GM13976 (cell line): ENCODE measurements at regions not wholly inside any gene's neighbourhood (a gene's known extent, or its start where the extent isn't known, plus 50 kb on each side); places are given as distances from the start of the nearest gene placed in this dataset.
"Not testable (repeated sequence)": the region's sequence is repeated elsewhere in the genome, so short reads cannot be mapped to it uniquely, and the experiment has no call there.

Source experiments
- DNase-seq: peaks from one replicate; pipeline ENCODE4 v3.0.0; 2012; ENCODE audit warnings: low spot score
- in situ Hi-C: fragments of 300-500 bp; cut with MboI; formaldehyde crosslinking; loops from one replicate; pipeline ENCODE4 v1.12.0; 2022; ENCODE audit warnings: low sequenced_read_pairs, mixed read lengths, inconsistent platforms; ENCODE audit not compliant: unreplicated experiment
- TF ChIP-seq, protein P1 (sequence below): IDR thresholded peaks from 2 replicates; pipeline ENCODE4 v1.5.1; 2012; ENCODE audit warnings: borderline replicate concordance, mild to moderate bottlenecking; ENCODE audit not compliant: insufficient read depth; ENCODE audit errors: extremely low read depth, missing control alignments, control extremely low read depth

DNA sequence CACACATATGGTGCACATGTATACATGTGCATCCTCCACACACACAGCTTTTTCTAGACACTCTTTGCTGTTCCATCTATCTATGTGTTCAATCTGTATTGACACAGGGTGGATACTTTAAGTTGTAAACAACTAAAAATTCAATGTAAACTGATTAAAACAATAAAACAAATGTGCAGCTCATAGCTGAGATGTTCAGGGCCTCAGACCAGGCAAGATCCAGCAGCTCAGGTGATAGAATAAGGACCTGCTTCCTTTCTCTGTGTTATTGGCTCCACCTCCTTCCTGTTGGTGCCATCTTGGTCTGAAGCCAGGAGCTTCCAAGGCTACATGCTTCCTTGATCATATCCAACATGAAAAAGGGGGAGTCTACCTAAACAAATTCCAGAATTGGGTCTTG lies 158.1 kb upstream of the RFLNA start:
- in situ Hi-C loops: no loop called here
- TF ChIP-seq, protein P1, sequence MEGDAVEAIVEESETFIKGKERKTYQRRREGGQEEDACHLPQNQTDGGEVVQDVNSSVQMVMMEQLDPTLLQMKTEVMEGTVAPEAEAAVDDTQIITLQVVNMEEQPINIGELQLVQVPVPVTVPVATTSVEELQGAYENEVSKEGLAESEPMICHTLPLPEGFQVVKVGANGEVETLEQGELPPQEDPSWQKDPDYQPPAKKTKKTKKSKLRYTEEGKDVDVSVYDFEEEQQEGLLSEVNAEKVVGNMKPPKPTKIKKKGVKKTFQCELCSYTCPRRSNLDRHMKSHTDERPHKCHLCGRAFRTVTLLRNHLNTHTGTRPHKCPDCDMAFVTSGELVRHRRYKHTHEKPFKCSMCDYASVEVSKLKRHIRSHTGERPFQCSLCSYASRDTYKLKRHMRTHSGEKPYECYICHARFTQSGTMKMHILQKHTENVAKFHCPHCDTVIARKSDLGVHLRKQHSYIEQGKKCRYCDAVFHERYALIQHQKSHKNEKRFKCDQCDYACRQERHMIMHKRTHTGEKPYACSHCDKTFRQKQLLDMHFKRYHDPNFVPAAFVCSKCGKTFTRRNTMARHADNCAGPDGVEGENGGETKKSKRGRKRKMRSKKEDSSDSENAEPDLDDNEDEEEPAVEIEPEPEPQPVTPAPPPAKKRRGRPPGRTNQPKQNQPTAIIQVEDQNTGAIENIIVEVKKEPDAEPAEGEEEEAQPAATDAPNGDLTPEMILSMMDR: no peak
- no peak for DNase-seq

DNA sequence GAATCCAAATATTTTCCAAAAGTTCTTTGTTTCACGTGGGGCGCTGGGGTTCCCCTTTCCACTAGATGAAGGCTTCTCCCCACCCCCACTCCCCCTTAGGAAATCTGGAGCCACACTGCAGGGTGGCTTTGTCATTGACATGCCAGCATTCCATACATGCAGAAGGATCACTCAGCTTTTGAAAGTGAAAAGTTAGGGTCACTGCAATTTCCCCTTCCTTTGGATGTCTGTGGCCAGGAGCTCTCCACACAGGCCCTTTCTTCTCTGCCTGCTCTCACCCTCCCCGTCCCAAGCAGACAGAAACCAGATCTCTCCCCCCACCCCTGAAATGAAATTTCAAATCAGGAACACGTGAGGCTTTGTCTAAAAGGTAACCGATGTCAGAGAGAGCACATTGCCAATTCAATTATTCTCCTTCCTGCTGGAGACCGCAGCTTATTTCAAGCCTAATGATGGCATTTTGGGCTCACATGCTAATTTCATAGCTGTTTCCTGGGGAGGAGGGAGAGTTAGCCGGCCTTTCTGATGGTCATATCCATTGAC lies 153.9 kb upstream of the RFLNA start:
- TF ChIP-seq, protein P1: no peak
- in situ Hi-C loops: no loop called here
- no peak for DNase-seq

DNA sequence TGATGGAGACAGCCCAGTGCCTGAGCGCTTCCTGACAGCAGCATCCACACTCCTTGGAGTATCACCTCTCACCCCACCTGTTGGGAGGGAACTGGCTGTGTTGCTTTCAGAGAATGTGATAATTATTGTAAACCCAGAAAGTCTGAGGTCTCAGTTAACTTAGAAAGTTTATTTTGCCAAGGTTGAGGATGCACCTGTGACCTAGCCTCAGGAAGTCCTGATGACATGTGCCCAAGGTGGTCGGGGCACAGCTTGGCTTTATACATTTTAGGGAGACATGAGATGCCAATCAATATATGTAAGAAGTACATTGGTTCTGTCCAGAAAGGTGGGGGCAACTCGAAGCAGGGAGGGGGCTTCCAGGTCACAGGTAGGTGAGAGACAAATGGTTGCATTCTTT lies 153.3 kb upstream of the RFLNA start:
- DNase-seq, in situ Hi-C loops: not testable (repeated sequence)

DNA sequence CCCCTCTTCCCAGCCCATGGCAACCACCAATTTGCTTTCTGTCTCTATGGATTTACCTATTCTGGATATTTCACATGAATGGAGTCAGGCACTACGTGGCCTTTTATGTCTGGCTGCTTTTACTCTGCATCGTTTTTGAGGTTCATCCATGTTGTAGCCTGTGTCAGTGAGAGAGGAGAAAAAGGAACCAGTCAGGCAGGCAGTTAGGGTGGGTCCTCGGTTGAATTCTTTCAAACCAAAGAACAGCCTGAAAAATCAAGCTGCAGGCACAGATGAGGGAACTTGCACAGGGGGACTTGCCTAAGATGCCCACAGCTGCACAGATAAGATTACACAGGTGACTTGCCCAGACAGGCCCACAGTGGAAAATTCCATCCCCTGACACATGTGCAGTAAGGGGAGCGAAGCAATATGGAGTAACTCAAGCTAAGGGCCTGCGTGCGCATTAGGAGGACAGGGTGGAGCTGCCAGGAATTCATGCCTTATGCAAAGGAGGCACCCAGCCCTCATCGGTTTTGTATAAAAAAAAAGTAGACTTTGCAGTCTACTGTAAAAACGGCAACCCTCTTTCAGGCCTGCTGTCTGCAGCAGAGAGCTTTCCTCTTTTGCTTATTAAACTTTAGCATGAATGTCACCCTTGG lies 152.4 kb upstream of the RFLNA start:
- in situ Hi-C loops: no loop called here
- DNase-seq: no peak
- TF ChIP-seq, protein P1: no peak

DNA sequence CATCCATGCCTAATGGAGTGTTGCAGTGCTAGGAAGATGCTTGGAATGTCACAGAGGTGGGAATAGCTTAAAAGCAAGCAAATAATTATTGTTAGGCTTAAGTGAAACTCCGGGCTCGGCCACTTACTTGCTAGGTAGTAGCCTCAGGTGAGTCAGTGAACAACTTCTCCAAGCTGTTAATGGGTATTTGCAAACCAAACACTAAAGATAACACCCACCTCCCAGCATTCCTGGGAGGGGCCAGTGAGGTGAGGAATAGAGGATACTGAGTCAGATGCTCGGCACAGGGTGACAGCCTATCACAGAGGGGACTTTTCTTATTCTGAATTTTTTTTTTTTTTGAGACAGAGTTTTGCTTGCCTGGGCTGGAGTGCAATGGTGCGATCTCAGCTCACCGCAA lies 151.2 kb upstream of the RFLNA start:
- TF ChIP-seq, protein P1: no peak
- in situ Hi-C loops: no loop called here
- DNase-seq: no peak

DNA sequence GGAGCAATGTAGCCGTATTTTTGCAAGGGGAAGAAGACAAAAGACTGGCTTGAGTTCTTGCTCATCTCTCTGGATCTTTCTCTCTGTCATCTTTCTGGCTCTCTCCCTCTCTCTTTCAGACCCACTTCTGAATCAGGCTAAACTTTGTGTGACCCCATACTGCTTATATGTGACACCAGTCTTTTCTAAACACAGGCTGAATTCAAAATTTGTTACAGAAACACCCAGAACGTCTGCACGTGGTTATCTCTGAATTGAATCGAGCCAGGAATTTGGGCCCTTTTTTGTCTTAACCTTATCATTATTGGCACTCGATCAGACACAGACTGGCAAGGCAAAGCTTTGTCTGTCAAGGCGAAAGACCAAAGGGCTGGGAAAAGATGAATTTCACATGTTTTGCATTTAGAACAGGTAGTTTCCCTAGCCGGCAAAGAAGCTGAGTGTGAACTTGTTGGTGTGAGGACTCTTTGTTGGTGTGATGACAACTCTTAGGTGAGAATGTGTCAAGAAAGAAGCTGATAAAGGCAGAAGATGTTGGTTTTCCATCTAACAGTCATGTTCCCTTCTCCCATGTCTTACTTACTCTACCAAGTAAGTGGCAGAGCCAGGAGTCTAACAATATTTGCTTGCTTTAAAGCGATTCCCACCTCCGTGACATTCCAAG lies 150.2 kb upstream of the RFLNA start:
- in situ Hi-C loops: no loop called here
- TF ChIP-seq, protein P1: no peak
- no peak for DNase-seq

DNA sequence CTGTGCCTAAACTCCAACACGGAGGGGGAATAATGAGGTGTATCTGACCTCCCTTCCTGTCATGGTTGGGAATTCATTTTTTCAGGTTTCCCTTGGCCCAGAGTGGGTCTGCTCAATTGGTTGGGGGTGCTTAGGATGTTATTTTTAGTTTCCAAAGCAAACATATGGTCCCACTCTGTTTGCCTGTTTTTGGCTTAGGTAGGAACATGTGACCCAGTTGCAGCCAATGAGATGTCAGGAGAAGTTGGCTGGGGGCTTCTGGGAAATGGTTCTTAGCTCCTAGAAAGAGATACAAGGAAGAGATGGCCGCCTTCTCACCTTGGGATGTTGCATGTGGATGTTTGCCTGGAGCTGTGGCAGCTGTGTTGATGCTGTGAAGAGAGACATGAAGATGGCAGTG lies 147.9 kb upstream of the RFLNA start:
- no peak for DNase-seq
- TF ChIP-seq, protein P1: no peak
- in situ Hi-C loops: no loop called here
